Smooth muscle cell (in vitro differentiated cells): ENCODE measurements at regions not wholly inside any gene's neighbourhood (a gene's known extent, or its start where the extent isn't known, plus 50 kb on each side); places are given as distances from the start of the nearest gene placed in this dataset.

Experiments used
- DNase-seq: peaks from one replicate; lab custom pipeline; 2025; ENCODE audit not compliant: unreplicated experiment; lab: John Stamatoyannopoulos, UW
- H2AFZ ChIP-seq: fragments of 200-600 bp; sonication (generic); 2 replicates; pipeline ENCODE4 v1.6.0; 2016; ENCODE audit warnings: antibody characterized with exemption, low read depth, mild to moderate bottlenecking
- H3F3A ChIP-seq: fragments of 200-600 bp; sonication (generic); 2 replicates; pipeline ENCODE4 v1.6.0; 2017; ENCODE audit warnings: antibody characterized with exemption, low read depth
- H3K27ac ChIP-seq: fragments of 200-600 bp; sonication (generic); 2 replicates; pipeline ENCODE4 v1.5.1; 2016; ENCODE audit warnings: low read depth, mild to moderate bottlenecking
- H3K27me3 ChIP-seq: fragments of 200-600 bp; sonication (generic); 2 replicates; pipeline ENCODE4 v1.6.1; 2016; ENCODE audit warnings: low read depth, mild to moderate bottlenecking
- H3K36me3 ChIP-seq: fragments of 200-600 bp; sonication (generic); 2 replicates; pipeline ENCODE4 v1.5.1; 2016; ENCODE audit warnings: low read depth
- H3K4me1 ChIP-seq: fragments of 200-600 bp; sonication (generic); 2 replicates; pipeline ENCODE4 v1.5.1; 2016; ENCODE audit warnings: low read depth
- H3K4me2 ChIP-seq: fragments of 200-600 bp; sonication (generic); 2 replicates; pipeline ENCODE4 v1.6.0; 2016; ENCODE audit warnings: mild to moderate bottlenecking
- H3K4me3 ChIP-seq: fragments of 200-600 bp; sonication (generic); 2 replicates; pipeline ENCODE4 v1.5.1; 2016; ENCODE audit warnings: mild to moderate bottlenecking
- H3K79me2 ChIP-seq: fragments of 200-600 bp; sonication (generic); 2 replicates; pipeline ENCODE4 v1.6.0; 2016; ENCODE audit warnings: low read depth, mild to moderate bottlenecking
- H3K9ac ChIP-seq: fragments of 200-600 bp; sonication (generic); 2 replicates; pipeline ENCODE4 v1.6.0; 2016; ENCODE audit warnings: low read depth
- H3K9me3 ChIP-seq: fragments of 200-600 bp; sonication (generic); replicated peaks from 2 replicates; pipeline ENCODE4 v1.5.1; 2016; ENCODE audit warnings: low read depth
- H4K20me1 ChIP-seq: fragments of 200-600 bp; sonication (generic); 2 replicates; pipeline ENCODE4 v1.6.0; 2016; ENCODE audit warnings: low read depth
- CTCF ChIP-seq: fragments of 200-600 bp; sonication (generic); IDR thresholded peaks from 2 replicates; pipeline ENCODE4 v1.5.1; 2017; ENCODE audit warnings: borderline replicate concordance, mild to moderate bottlenecking, antibody characterized with exemption; ENCODE audit not compliant: insufficient read depth, poor library complexity, severe bottlenecking
- WGBS: methylation state at CpG from one replicate; pipeline ENCODE4 v1.1.7; 2016; ENCODE audit warnings: low lambda C conversion rate; 5-methylcytosine and 5-hydroxymethylcytosine counted together

DNA sequence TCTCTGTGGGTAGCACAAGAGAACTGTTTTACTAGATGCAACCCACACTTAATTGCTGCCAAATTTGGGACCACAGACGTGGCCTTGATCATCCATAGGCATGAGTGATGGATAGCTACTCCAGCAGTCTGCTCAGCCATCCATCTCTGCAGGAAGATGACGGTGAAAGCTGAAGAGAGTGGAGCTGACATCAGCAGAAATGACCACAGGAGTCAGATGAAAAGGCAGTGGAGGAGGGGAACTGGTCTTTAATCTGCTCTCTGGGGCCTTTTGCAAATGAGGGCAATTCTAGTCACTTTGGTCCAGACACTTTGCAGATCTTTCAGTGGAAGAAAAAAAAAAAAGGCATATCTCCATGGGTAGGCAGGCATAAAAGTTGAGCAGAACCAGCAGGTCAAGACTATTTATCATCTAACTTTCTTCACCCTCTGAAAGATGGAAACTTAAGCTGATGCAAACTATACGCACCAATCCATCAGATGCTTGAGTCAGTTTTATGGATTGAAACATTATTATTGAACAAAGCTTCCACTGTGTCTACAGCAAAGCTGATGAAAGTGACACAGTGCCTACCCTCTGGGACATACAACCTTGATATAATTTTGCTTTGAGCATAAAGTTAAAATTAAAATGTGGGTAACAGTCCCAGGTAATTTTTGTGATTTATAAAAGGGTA is 281.6 kb upstream of the OBI1 start:
- DNase-seq: no peak
- H3K27me3 ChIP-seq: no peaks in the 10 kb centered on the region
- H3K9me3 ChIP-seq: no peaks in the 10 kb centered on the region
- no peak overlapping the region for H3K4me2 ChIP-seq
- H3F3A ChIP-seq: no peaks in the 10 kb centered on the region
- H3K9ac ChIP-seq: no peak overlapping the region
- no peak overlapping the region for H2AFZ ChIP-seq
- no peaks in the 10 kb centered on the region for H3K36me3 ChIP-seq
- H3K27ac ChIP-seq: no peak overlapping the region
- no peak overlapping the region for H3K4me3 ChIP-seq
- H4K20me1 ChIP-seq: no peaks in the 10 kb centered on the region
- WGBS: 43% methylated on average over 3 of the region's 3 CpGs
- no peaks in the 10 kb centered on the region for H3K79me2 ChIP-seq
- TF ChIP-seq CTCF: no peak
- H3K4me1 ChIP-seq: no peaks in the 10 kb centered on the region

DNA sequence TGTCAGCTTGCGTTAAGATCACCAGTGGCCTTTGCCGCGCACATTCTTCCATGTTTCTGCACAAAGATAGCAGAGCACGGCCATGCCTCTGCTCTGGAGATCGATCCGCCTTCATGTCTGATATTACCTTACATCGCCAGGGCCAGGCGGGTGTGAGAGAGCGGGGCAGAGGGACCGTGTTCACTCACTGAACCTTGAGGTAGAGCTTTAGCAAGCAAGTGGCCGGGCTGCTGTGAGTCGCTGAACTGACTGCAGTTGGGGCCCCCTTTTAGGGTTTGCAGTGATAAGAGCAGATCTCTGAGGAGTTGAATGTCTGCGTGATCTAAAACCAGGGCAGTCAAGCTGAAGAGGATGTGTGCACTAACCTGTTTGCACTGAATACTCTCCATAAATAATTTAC is 275.4 kb upstream of the OBI1 start:
- H3K4me2 ChIP-seq: no peak overlapping the region
- H3F3A ChIP-seq: no peaks in the 10 kb centered on the region
- TF ChIP-seq CTCF: no peak
- no peak overlapping the region for H2AFZ ChIP-seq
- H3K9me3 ChIP-seq: no peaks in the 10 kb centered on the region
- no peaks in the 10 kb centered on the region for H3K36me3 ChIP-seq
- H3K79me2 ChIP-seq: no peaks in the 10 kb centered on the region
- no peak overlapping the region for H3K4me3 ChIP-seq
- no peaks in the 10 kb centered on the region for H3K27me3 ChIP-seq
- H3K27ac ChIP-seq: no peak overlapping the region
- no peak for DNase-seq
- WGBS: 89% methylated on average over 13 of the region's 13 CpGs
- H3K4me1 ChIP-seq: no peaks in the 10 kb centered on the region
- no peaks in the 10 kb centered on the region for H4K20me1 ChIP-seq
- H3K9ac ChIP-seq: no peak overlapping the region

DNA sequence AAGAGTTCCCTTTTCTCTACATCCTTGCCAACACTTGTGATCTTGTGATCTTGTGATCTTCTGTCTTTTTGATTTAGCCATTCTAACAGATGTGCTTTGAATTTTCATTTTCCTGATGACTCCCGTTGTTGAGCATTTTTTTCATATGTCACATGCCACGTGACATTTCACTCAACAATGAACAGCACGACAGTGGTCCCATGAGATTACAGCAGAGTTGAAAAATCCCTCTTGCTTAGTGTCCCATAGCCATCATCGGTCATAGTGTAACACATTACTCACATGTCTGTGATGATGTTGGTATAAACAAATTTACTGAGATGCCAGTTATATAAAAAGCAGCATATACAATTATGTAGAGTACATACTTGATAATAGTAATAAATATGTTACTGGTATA is 256.1 kb upstream of the OBI1 start:
- Histone ChIP-seq H3K9ac (no peak overlapping the region), H3F3A (no peaks in the 10 kb centered on the region), H3K4me2 (no peak overlapping the region), H2AFZ (no peak overlapping the region), H3K4me3 (no peak overlapping the region), H3K4me1 (no peaks in the 10 kb centered on the region), H3K9me3 (no peaks in the 10 kb centered on the region), H3K27ac (no peak overlapping the region), H3K27me3 (no peaks in the 10 kb centered on the region), H3K36me3 (no peaks in the 10 kb centered on the region), H4K20me1 (no peaks in the 10 kb centered on the region), H3K79me2 (no peaks in the 10 kb centered on the region)
- TF ChIP-seq CTCF: no peak
- 79% methylated on average over 4 of the region's 4 CpGs for WGBS
- DNase-seq: no peak

GRCh38 chr13:78913656-78914055 is 254.7 kb upstream of the OBI1 start:
- H3K27me3 ChIP-seq: no peaks in the 10 kb centered on the region
- no peaks in the 10 kb centered on the region for H3F3A ChIP-seq
- H4K20me1 ChIP-seq: no peaks in the 10 kb centered on the region
- no peaks in the 10 kb centered on the region for H3K9me3 ChIP-seq
- H2AFZ ChIP-seq: no peak overlapping the region
- H3K79me2 ChIP-seq: no peaks in the 10 kb centered on the region
- H3K4me2 ChIP-seq: no peak overlapping the region
- no peak overlapping the region for H3K4me3 ChIP-seq
- no peaks in the 10 kb centered on the region for H3K36me3 ChIP-seq
- no peaks in the 10 kb centered on the region for H3K4me1 ChIP-seq
- no peak overlapping the region for H3K9ac ChIP-seq
- H3K27ac ChIP-seq: no peak overlapping the region
- no peak for TF ChIP-seq CTCF
- WGBS: 70% methylated on average over 3 of the region's 3 CpGs
- DNase-seq: no peak
